WERI-Rb-1 (cell line): ENCODE measurements at regions not wholly inside any gene's neighbourhood (a gene's known extent, or its start where the extent isn't known, plus 50 kb on each side); places are given as distances from the start of the nearest gene placed in this dataset.

ENCODE experiments used
- DNase-seq: peaks from one replicate; pipeline ENCODE4 v3.0.0-alpha.2; 2020
- H3K27ac ChIP-seq: fragments of 250-450 bp; sonication (Bioruptor Pico); 2 replicates; pipeline ENCODE4 v1.5.1; 2020; ENCODE audit warnings: mild to moderate bottlenecking, moderate library complexity
- H3K27me3 ChIP-seq: fragments of 250-450 bp; sonication (Bioruptor Pico); 2 replicates; pipeline ENCODE4 v1.5.1; 2021; ENCODE audit warnings: mild to moderate bottlenecking, low read depth, moderate library complexity; ENCODE audit not compliant: insufficient read depth, severe bottlenecking
- H3K36me3 ChIP-seq: fragments of 250-450 bp; sonication (Bioruptor Pico); 2 replicates; pipeline ENCODE4 v1.5.1; 2020; ENCODE audit warnings: mild to moderate bottlenecking, moderate library complexity
- H3K4me3 ChIP-seq: 2 replicates; pipeline ENCODE4 v1.5.1; 2011; ENCODE audit warnings: low read depth, mild to moderate bottlenecking, control low read depth, low read length
- H3K9me3 ChIP-seq: fragments of 250-450 bp; sonication (Bioruptor Pico); 2 replicates; pipeline ENCODE4 v1.5.1; 2021; ENCODE audit warnings: mild to moderate bottlenecking, moderate library complexity; ENCODE audit not compliant: severe bottlenecking
- TF ChIP-seq, protein P1 (sequence below): IDR thresholded peaks from 2 replicates; pipeline ENCODE4 v1.5.1; 2011; ENCODE audit warnings: low read depth, mild to moderate bottlenecking, control low read depth, inconsistent platforms, low read length

DNA sequence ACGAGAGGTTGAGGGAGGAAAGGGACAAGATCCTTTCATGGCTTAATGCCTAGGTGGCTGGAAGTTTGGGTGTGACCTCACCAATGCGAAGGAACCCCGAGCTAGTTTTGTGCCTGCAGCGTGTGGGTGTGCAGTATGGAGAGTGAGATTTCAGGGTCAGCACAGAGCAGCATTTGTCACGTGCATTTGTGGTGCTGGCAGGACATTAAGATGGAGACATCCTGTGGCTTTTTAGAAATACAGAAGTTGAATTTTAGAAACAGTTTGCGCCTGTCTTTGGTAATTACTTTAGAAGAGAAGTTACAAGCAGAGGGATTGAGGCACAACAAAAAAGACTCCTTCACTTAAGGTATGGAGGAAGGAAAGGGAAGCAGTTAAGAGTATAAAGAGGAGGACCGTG, 258.2 kb upstream of the THUMPD2 start:
- no peaks in the 10 kb centered on the region for H3K27me3 ChIP-seq
- no peak overlapping the region for H3K27ac ChIP-seq
- peaks cover 3% of the 10 kb centered on the region for H3K9me3 ChIP-seq
- TF ChIP-seq, protein P1, sequence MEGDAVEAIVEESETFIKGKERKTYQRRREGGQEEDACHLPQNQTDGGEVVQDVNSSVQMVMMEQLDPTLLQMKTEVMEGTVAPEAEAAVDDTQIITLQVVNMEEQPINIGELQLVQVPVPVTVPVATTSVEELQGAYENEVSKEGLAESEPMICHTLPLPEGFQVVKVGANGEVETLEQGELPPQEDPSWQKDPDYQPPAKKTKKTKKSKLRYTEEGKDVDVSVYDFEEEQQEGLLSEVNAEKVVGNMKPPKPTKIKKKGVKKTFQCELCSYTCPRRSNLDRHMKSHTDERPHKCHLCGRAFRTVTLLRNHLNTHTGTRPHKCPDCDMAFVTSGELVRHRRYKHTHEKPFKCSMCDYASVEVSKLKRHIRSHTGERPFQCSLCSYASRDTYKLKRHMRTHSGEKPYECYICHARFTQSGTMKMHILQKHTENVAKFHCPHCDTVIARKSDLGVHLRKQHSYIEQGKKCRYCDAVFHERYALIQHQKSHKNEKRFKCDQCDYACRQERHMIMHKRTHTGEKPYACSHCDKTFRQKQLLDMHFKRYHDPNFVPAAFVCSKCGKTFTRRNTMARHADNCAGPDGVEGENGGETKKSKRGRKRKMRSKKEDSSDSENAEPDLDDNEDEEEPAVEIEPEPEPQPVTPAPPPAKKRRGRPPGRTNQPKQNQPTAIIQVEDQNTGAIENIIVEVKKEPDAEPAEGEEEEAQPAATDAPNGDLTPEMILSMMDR: no peak
- H3K36me3 ChIP-seq: no peaks in the 10 kb centered on the region
- no peak overlapping the region for H3K4me3 ChIP-seq
- DNase-seq: no peak

DNA sequence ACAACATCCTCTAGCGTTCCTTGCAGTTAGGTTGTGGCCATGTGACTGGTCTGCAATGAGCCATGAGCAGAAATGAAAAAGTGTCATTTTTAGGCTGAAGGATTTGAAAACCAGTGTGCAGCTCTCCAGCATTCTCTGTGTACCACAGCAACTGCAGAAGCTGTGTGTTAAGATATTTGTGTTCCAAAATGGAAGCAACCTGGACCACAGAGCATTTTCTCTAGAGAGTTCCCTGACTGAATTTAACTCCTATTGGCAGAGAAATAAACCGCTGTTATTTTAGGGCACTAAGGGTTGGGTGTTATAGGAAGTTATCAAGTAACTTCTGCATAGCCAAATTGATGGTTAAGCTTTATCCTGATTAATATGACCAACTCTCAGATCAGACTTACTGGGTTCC, 257.2 kb upstream of the THUMPD2 start:
- Histone ChIP-seq H3K9me3 (peaks cover 3% of the 10 kb centered on the region), H3K27ac (no peak overlapping the region), H3K4me3 (no peak overlapping the region), H3K27me3 (no peaks in the 10 kb centered on the region), H3K36me3 (no peaks in the 10 kb centered on the region)
- DNase-seq: no peak
- TF ChIP-seq, protein P1: no peak

DNA sequence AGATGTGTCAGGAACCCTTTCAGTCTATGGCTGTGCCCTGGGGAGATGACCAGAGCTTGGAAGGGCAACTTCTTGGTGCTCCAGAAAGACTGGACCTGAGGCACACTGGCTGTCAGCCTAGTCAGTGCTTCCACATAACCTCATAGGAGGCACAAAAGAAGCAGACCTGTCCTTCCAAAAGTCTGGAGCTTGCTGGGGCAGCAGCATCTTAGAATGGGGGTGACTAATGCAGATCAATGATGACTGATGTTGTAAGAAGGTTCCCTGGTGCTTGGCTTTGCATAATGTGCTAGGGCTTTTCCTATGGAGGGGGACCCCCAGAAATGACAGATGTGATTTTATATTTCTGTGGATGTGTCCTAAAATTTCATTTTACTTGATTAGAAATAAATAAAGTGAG, 255.7 kb upstream of the THUMPD2 start:
- Histone ChIP-seq H3K9me3 (peaks cover 3% of the 10 kb centered on the region), H3K4me3 (no peak overlapping the region), H3K36me3 (no peaks in the 10 kb centered on the region), H3K27me3 (no peaks in the 10 kb centered on the region), H3K27ac (no peak overlapping the region)
- DNase-seq: no peak
- TF ChIP-seq, protein P1: no peak

DNA sequence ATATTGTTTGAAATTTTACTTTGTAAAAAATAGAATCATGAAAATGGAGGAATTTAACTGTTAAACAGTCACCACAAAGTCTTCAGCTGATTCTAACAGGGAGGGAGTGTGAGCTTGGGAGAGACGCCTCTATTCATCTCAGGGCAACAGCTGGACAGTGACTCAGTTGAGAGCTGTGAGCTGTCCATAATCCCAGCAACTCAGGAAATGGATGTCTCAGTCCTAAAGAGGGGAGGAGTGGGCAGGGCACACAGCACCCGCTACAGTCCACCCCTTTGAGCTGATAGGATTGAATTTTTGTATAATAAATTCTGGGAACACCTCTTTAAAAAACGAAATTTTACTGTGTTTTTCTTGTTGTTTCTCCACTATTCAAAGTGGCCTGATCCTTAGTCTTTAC, 255.1 kb upstream of the THUMPD2 start:
- Histone ChIP-seq H3K27me3 (no peaks in the 10 kb centered on the region), H3K9me3 (peaks cover 3% of the 10 kb centered on the region), H3K4me3 (no peak overlapping the region), H3K36me3 (no peaks in the 10 kb centered on the region), H3K27ac (no peak overlapping the region)
- DNase-seq: no peak
- TF ChIP-seq, protein P1: no peak

DNA sequence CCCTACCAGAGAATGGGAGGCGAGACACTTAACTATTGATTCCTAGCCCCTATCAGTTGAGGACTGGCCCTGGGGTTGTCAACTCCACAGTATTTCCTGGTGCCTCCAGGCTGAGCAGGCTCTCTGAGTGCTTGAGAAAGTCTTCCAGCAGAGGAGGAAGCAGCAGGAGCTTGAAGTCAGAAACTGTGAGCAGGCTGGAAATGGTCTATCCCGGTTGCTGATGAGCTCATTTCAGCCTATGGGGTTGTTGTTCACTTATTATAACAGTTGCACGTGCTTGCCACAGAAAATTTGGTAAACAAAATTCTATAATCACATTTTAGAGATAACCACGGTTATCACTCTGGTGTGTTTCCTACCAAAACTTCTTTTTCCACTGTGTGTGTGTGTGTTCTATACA, 254.7 kb upstream of the THUMPD2 start:
- no peak for DNase-seq
- Histone ChIP-seq H3K27ac (no peak overlapping the region), H3K4me3 (no peak overlapping the region), H3K27me3 (no peaks in the 10 kb centered on the region), H3K36me3 (no peaks in the 10 kb centered on the region), H3K9me3 (peaks cover 3% of the 10 kb centered on the region)
- TF ChIP-seq, protein P1: no peak

DNA sequence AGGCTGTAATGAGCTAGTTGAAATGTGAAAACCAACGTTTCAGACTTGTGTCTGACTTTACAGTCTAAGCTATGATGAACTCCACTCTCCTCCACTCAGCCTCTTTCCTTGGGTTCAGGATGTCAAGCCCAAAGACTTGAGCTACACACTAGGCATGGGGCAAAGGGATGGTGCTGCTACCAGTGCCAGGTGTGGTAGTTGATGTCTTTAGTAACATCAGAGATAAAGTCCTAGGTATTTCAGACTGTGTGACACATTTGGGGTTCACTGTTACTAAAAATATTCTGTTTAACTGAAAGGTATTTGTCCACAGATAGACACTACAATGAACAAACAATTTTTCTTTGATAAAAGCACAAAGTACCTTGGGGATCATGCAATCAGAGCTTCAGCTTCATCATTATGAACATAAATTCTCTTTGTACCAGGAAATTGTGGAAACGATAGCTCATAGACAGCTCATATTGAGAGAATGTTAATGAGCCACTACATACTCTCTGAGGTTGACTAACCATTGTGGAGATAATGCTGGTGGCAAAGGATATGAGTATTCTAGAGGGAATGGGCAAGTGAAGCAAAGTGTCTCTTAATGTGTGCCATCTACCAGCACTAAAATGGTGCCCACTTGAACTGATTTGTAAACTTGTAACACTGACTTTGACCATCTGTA, 253.7 kb upstream of the THUMPD2 start:
- peaks cover 3% of the 10 kb centered on the region for H3K9me3 ChIP-seq
- H3K27ac ChIP-seq: no peak overlapping the region
- no peaks in the 10 kb centered on the region for H3K36me3 ChIP-seq
- TF ChIP-seq, protein P1: no peak
- no peak for DNase-seq
- no peak overlapping the region for H3K4me3 ChIP-seq
- H3K27me3 ChIP-seq: no peaks in the 10 kb centered on the region
